ENCODE measurements at regions not wholly inside any gene's neighbourhood (a gene's known extent, or its start where the extent isn't known, plus 50 kb on each side); places are given as distances from the start of the nearest gene placed in this dataset.
A peak's percentile ranks its signal among the peaks of the same experiment; 100 is the strongest.

DNA sequence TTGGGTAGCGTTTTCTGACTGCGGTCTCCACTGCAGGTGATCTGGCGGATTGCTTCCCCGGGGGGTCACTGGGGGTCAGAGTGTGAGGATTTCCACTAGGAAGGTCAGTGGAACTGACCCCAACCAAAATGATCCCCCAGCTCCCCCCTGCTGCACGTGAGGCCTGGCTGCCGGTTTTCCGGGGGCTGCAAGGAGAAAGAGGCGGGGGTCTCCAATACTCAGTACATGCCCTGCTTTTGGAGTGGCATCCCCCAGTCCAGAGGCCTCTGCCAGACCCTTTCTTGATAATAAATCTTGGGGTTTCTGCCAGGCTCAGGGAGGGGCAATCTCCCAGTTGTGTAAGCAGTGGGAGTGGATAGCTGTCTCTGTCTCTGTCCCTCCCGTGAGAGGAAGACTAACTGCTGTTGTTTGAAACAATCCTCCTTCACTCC lies 71.5 kb upstream of the RTL6 start:
- no peaks in the 10 kb centered on the region for H3K4me1 Mint-ChIP-seq
- no peak overlapping the region for H3K27ac Mint-ChIP-seq
- TF ChIP-seq ZNF396 (CRISPR knock-in tag; IDR thresholded peaks at IDR 0.05; ENCODE audit: borderline replicate concordance) (no peak), CBFB (CRISPR knock-in tag; IDR thresholded peaks at IDR 0.05; ENCODE audit: low read depth) (no peak), CDX4 (CRISPR knock-in tag; IDR thresholded peaks at IDR 0.05; ENCODE audit: borderline replicate concordance) (no peak), RELA (CRISPR knock-in tag; IDR thresholded peaks at IDR 0.05; ENCODE audit: borderline replicate concordance) (no peak), MYBL2 (CRISPR knock-in tag; IDR thresholded peaks at IDR 0.05) (no peak), ZNF263 (CRISPR knock-in tag; IDR thresholded peaks at IDR 0.05; ENCODE audit: low read depth) (no peak), USF1 (CRISPR knock-in tag; IDR thresholded peaks at IDR 0.05) (no peak), MXD4 (CRISPR knock-in tag; IDR thresholded peaks at IDR 0.05; ENCODE audit: borderline replicate concordance) (no peak), OVOL2 (CRISPR knock-in tag; IDR thresholded peaks at IDR 0.05; ENCODE audit: borderline replicate concordance) (no peak), SMAD3 (CRISPR knock-in tag; IDR thresholded peaks at IDR 0.05; ENCODE audit: borderline replicate concordance) (no peak), ZBTB43 (CRISPR knock-in tag; IDR thresholded peaks at IDR 0.05) (no peak), USF2 (CRISPR knock-in tag; IDR thresholded peaks at IDR 0.05) (no peak), GTF2I (CRISPR knock-in tag; conservative IDR thresholded peaks at IDR 0.05) (no peak)
- TF ChIP-seq, protein P1, sequence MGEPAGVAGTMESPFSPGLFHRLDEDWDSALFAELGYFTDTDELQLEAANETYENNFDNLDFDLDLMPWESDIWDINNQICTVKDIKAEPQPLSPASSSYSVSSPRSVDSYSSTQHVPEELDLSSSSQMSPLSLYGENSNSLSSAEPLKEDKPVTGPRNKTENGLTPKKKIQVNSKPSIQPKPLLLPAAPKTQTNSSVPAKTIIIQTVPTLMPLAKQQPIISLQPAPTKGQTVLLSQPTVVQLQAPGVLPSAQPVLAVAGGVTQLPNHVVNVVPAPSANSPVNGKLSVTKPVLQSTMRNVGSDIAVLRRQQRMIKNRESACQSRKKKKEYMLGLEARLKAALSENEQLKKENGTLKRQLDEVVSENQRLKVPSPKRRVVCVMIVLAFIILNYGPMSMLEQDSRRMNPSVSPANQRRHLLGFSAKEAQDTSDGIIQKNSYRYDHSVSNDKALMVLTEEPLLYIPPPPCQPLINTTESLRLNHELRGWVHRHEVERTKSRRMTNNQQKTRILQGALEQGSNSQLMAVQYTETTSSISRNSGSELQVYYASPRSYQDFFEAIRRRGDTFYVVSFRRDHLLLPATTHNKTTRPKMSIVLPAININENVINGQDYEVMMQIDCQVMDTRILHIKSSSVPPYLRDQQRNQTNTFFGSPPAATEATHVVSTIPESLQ (CRISPR knock-in tag; IDR thresholded peaks at IDR 0.05): no peak
- TF ChIP-seq, protein P2, sequence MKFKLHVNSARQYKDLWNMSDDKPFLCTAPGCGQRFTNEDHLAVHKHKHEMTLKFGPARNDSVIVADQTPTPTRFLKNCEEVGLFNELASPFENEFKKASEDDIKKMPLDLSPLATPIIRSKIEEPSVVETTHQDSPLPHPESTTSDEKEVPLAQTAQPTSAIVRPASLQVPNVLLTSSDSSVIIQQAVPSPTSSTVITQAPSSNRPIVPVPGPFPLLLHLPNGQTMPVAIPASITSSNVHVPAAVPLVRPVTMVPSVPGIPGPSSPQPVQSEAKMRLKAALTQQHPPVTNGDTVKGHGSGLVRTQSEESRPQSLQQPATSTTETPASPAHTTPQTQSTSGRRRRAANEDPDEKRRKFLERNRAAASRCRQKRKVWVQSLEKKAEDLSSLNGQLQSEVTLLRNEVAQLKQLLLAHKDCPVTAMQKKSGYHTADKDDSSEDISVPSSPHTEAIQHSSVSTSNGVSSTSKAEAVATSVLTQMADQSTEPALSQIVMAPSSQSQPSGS (CRISPR knock-in tag; IDR thresholded peaks at IDR 0.05; ENCODE audit: borderline replicate concordance, low read depth): no peak
- DNase-seq (ENCODE audit: low spot score) (no peak), ATAC-seq (no peak)
- peaks cover 42% of the 10 kb centered on the region for H3K9me3 Mint-ChIP-seq
- CTCF ChIA-PET: no interaction called here
- H3K36me3 Mint-ChIP-seq: 0 out of 2 replicates have a peak, but pooled peaks cover 2% of the 10 kb centered on the region
- no peak overlapping the region for H3K4me3 Mint-ChIP-seq
- POLR2A ChIA-PET: no interaction called here
- H3K27me3 Mint-ChIP-seq (ENCODE audit: low read depth): no peaks in the 10 kb centered on the region

DNA sequence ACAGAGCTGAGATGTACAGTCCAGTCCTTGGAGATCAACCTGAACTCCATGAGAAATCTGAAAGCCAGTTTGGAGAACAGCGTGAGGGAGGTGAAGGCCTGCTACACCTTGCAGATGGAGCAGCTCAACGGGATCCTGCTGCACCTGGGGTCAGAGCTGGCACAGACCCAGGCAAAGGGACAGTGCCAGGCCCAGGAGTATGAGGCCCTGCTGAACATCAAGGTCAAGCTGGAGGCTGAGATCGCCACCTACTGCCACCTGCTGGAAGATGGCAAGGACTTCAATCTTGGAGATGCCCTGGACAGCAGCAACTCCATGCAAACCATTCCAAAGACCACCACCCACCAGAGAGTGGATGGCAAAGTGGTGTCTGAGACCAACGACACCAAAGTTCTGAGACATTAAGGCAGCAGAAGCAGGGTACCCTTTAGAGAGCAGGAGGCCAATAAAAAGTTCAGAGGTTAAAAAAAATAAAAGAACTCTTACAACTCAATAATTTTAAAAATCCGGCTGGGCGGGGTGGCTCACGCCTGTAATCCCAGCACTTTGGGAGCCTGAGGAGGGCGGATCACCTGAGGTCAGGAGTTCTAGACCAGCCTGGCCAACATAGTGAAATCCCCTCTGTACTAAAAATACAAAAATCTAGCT lies 69.9 kb upstream of the RTL6 start:
- H3K27me3 Mint-ChIP-seq (ENCODE audit: low read depth): no peaks in the 10 kb centered on the region
- peaks cover 55% of the 10 kb centered on the region for H3K9me3 Mint-ChIP-seq
- DNase-seq (ENCODE audit: low spot score) (peak; percentile 66), ATAC-seq (no peak)
- H3K4me1 Mint-ChIP-seq: no peaks in the 10 kb centered on the region
- peaks cover 2% of the 10 kb centered on the region; the same call in 1 of the 2 replicates for H3K36me3 Mint-ChIP-seq
- POLR2A ChIA-PET: no interaction called here
- no peak overlapping the region for H3K27ac Mint-ChIP-seq
- CTCF ChIA-PET: interaction anchor here (0.6 to 2.1 kb wide), 9 partner anchors 10 to 685 kb away, joined by 3 to 14 read pairs (median 5); no protein-coding TSS in a partner anchor
- H3K4me3 Mint-ChIP-seq: no peak overlapping the region
- TF ChIP-seq ZMAT4 (CRISPR knock-in tag; IDR thresholded peaks at IDR 0.05) (no peak), MAX (CRISPR knock-in tag; IDR thresholded peaks at IDR 0.05) (no peak), GRHL2 (CRISPR knock-in tag; IDR thresholded peaks at IDR 0.05; ENCODE audit: insufficient replicate concordance, severe bottlenecking) (no peak), FOXK1 (CRISPR knock-in tag; IDR thresholded peaks at IDR 0.05) (no peak), FOXP1 (CRISPR knock-in tag; IDR thresholded peaks at IDR 0.05; ENCODE audit: borderline replicate concordance) (no peak), OVOL2 (CRISPR knock-in tag; IDR thresholded peaks at IDR 0.05; ENCODE audit: borderline replicate concordance) (no peak), E2F5 (CRISPR knock-in tag; IDR thresholded peaks at IDR 0.05) (no peak)
- TF ChIP-seq, protein P3, sequence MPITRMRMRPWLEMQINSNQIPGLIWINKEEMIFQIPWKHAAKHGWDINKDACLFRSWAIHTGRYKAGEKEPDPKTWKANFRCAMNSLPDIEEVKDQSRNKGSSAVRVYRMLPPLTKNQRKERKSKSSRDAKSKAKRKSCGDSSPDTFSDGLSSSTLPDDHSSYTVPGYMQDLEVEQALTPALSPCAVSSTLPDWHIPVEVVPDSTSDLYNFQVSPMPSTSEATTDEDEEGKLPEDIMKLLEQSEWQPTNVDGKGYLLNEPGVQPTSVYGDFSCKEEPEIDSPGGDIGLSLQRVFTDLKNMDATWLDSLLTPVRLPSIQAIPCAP (CRISPR knock-in tag; IDR thresholded peaks at IDR 0.05): no peak

Data from WTC11 (cell line).